Cerebellar nuclear complex (tissue), 1 donor: ENCODE measurements at regions not wholly inside any gene's neighbourhood (a gene's known extent, or its start where the extent isn't known, plus 50 kb on each side); places are given as distances from the start of the nearest gene placed in this dataset.
"Not testable (repeated sequence)": the region's sequence is repeated elsewhere in the genome, so short reads cannot be mapped to it uniquely, and the experiment has no call there.

Source experiments
- DNase-seq, 2 experiments: peaks; one replicate each; lab custom pipeline; 2025; lab: John Stamatoyannopoulos, UW

DNA sequence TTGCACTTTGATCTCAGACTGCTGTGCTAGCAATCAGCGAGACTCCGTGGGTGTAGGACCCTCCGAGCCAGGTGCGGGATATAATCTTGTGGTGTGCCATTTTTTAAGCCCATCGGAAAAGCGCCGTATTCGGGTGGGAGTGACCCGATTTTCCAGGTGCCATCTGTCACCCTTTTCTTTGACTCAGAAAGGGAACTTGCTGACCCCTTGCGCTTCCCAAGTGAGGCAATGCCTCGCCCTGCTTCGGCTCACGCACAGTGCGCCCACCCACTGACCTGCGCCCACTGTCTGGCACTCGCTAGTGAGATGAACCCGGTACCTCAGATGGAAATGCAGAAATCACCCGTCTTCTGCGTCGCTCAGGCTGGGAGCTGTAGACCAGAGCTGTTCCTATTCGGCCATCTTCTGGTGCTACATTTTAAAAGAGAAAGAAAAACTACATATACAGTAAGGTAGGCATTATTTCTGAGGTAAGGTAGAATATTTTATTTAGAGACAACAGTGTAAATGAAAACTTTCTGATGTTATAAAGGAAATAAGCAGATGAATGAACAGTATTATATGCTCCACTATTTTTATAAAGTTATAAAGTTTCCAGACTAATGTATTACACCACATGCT is 144.5 kb upstream of the CLNK start:
- not testable (repeated sequence) for DNase-seq

DNA sequence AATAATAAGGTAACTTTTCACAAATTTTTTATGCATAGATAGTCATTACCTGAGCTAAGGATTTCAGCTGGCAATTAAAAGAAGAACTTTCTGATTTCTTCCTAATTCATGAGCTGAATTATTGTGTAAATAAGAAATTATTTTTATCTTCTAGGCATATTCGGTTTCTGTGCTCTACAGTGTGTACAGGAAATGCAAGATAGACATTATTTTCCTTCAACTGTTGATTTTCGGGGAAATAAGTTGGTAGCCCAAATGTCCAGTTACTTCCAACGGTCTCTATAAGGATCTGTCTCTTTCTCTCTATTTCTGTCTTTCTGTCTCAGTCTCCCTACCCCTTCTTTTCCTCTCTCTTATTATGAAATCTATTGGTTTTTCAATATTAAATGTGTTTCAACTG is 137.3 kb upstream of the CLNK start:
- no peak for DNase-seq

- no peak for DNase-seq
These were observed 132.0 kb upstream of the CLNK start for GRCh38 chr4:10816571-10816970.

DNA sequence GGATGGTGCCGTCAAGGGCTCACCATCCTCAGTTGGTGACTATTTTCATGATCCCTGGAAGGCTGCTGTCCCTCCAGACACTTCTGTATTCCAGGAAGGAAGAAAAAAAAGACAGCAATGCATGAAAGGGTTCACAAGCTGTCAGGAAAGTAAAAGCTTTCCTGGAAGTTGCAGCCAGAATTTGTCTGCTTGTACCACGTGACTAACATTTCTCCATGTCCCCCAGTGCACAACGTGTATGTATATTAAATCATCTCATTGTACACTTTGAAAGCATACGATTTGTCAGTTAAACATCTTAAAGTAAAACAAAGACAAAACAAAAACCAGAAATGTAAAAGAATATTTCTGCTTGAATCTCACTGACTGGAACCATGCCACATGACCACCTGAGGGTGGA is 127.4 kb upstream of the CLNK start:
- no peak for DNase-seq

DNA sequence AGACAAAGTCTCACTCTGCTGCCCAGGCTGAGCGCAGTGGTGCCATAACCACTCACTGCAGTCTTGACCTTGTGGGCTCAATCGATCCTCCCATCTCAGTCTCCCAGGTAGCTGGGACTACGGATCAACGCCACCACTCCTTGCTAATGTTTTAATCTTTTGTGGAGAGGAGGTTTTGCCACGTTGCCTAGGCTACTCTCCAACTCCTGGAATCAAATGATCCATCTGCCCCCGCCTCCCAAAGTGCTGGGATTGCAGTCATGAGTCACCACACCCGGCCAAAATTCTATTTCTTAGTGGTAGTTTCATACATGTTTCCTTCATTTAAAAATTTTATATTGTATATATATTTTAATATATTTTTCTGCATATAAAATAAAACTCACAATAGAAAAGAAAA is 125.8 kb upstream of the CLNK start:
- no peak for DNase-seq

DNA sequence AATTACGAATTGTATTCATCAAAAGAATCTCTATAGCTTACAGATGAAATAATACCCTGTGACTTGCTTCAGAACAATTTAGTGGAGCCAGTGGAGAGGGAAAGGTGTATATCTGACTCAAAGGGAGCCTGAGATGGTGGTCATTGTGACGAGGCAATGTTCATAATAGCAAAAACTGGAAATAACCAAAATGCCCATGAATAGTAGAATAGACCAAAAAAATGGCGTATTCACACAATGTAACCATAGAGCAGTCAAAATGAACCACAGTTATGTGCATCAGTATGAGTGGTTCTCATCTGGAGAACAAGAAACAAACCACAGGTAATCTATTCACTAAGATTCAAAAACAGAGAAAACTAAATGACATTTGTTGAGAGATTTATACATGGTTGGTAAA is 125.3 kb upstream of the CLNK start:
- no peak for DNase-seq

GRCh38 chr4:10808591-10808990 is 124.0 kb upstream of the CLNK start:
- DNase-seq, result peak in 1 of 2 experiments; percentile 56

- no peak for DNase-seq
These were observed 122.5 kb upstream of the CLNK start for GRCh38 chr4:10806953-10807645.

GRCh38 chr4:10803713-10804343 is 119.3 kb upstream of the CLNK start:
- DNase-seq, result no peak

DNA sequence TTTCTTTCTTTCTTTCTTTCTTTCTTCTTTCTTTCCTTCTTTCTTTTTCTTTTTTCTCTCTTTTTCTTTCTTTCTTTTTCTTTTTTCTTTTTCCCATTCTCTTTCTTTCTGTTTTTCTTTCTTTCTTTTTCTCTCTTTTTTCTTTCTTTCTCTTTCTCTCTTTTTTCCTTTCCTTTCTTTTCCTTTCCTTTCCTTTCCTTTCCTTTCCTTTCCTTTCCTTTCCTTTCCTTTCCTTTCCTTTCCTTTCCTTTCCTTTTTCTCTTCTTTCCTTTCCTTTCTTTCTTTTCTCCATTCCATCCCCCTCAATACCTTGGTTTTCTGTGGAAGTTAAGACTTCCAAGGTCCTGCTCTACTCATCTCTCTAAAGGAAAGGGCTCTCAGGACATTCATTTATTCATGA is 102.8 kb upstream of the CLNK start:
- DNase-seq, result no peak

DNA sequence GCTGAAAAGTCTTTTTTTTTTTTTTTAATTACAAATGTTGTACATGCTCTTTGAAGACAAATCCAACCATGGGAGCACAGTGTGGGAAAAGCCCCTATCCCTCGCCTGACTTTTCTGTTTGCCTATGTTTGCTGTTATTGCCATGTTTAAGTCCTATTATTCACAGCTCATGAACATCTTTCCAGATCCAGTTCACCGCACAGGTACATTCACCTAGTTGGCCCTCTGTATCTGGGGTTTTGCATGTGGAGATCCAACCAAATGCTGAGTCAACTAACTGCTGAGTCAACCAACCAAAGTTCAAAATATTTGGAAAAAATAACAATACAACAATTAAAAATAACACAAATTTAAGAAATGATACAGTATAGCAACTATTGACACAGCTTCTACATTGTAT is 100.1 kb upstream of the CLNK start:
- no peak for DNase-seq

DNA sequence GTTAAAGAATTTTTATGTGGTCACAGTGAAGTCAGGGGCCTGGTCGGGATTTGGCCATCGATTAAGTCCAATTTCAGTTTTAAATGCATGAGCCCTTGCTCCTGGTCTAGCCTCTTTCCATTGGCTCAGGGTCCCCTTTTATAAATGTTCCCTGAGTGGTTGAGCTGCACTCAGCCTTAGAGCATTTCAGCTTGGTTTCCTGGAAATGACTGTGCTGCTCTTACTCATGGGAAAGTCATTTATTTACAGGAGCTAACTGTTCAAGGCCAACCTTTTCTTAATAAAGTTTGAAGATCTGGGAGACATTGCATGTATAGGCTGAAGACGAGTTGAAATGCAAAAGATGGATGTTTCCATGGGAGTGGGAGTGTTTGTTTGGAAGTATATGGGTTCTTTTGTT is 98.8 kb upstream of the CLNK start:
- no peak for DNase-seq

- DNase-seq, result no peak
These were observed 97.2 kb upstream of the CLNK start for GRCh38 chr4:10781805-10782204.

DNA sequence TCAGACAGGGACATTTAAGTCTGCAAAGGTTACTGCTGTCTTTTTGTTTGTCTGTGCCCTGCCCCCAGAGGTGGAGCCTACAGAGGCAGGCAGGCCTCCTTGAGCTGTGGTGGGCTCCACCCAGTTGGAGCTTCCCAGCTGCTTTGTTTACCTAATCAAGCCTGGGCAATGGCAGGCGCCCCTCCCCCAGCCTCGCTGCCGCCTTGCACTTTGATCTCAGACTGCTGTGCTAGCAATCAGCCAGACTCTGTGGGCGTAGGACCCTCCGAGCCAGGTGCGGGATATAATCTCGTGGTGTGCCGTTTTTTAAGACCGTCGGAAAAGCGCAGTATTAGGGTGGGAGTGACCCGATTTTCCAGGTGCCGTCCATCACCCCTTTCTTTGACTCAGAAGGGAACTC is 96.2 kb upstream of the CLNK start:
- DNase-seq, result not testable (repeated sequence)

- DNase-seq, result not testable (repeated sequence)
These were observed 90.6 kb upstream of the CLNK start for GRCh38 chr4:10775132-10775531.

GRCh38 chr4:10773656-10774055 is 89.1 kb upstream of the CLNK start:
- no peak for DNase-seq

DNA sequence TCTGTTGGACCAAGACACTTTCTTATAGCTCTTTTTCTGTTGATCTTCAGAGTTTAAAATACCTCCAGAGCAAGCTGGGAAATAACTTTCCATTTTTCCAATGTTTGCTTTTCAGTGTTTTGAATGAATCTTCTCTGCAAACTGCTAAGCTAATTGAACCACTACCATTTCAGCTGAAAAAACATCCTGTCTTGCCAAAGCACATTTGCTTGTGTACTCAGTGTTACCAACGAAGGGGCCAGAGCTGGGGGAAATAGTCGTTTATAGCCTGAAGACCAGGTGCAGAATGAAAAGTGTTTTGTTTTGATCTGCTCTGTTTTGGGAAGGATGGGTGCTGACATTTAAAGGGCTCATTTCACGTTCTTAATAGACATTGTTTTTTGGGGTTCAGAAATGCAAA is 88.4 kb upstream of the CLNK start:
- DNase-seq, result no peak

GRCh38 chr4:10765386-10765785 is 80.8 kb upstream of the CLNK start:
- DNase-seq, result no peak

GRCh38 chr4:10762561-10762960 is 78.0 kb upstream of the CLNK start:
- DNase-seq, result no peak

- no peak for DNase-seq
These were observed 77.3 kb upstream of the CLNK start for GRCh38 chr4:10761903-10762302.

GRCh38 chr4:10760086-10760485 is 75.5 kb upstream of the CLNK start:
- DNase-seq, result no peak

GRCh38 chr4:10758906-10759305 is 74.3 kb upstream of the CLNK start:
- DNase-seq, result no peak

GRCh38 chr4:10753856-10754402 is 69.4 kb upstream of the CLNK start:
- peak in 1 of 2 experiments; percentile 37 for DNase-seq
